CD14-positive monocyte (primary cell): ENCODE measurements at regions not wholly inside any gene's neighbourhood (a gene's known extent, or its start where the extent isn't known, plus 50 kb on each side); places are given as distances from the start of the nearest gene placed in this dataset.

Experiments
- DNase-seq, 3 donors: peaks; one replicate each; pipeline ENCODE4 v3.0.0-alpha.2; 2011 to 2022
- H2AFZ ChIP-seq: 2 replicates; pipeline ENCODE4 v1.6.0; 2012; ENCODE audit warnings: mild to moderate bottlenecking, low read depth, low read length, inconsistent platforms; ENCODE audit not compliant: insufficient read depth, poor library complexity, severe bottlenecking
- H3K27ac ChIP-seq, 2 donors: 1 replicate in 1 of 2; 2 replicates in 1 of 2; pipeline ENCODE4 v1.5.1; 2012 to 2013; ENCODE audit warnings: low read length in 2 of 2, control low read depth in 1 of 2, inconsistent platforms in 1 of 2, low read depth in 1 of 2, mild to moderate bottlenecking in 1 of 2
- H3K27me3 ChIP-seq, 2 donors: one replicate each; pipeline versions ENCODE4 v1.6.0 to v1.6.1; 2011 to 2013; ENCODE audit warnings: low read length in 2 of 2; ENCODE audit not compliant: control insufficient read depth in 2 of 2, insufficient read depth in 2 of 2
- H3K36me3 ChIP-seq, 2 donors: replicated peaks in 1 of 2; 1 replicate in 1 of 2; 2 replicates in 1 of 2; pipeline versions ENCODE4 v1.5.1 to v1.6.1; 2012 to 2013; ENCODE audit warnings: low read length in 2 of 2, control low read depth in 1 of 2, inconsistent platforms in 1 of 2, mild to moderate bottlenecking in 1 of 2; ENCODE audit not compliant: insufficient read depth in 2 of 2, control insufficient read depth in 1 of 2
- H3K4me1 ChIP-seq, 2 donors: 1 replicate in 1 of 2; 2 replicates in 1 of 2; pipeline versions ENCODE4 v1.5.1 to v1.6.1; 2012 to 2013; ENCODE audit warnings: low read length in 2 of 2, control low read depth in 1 of 2, inconsistent platforms in 1 of 2, mild to moderate bottlenecking in 1 of 2, moderate library complexity in 1 of 2; ENCODE audit not compliant: insufficient read depth in 2 of 2, control insufficient read depth in 1 of 2
- H3K4me2 ChIP-seq: replicated peaks from 2 replicates; pipeline ENCODE3; 2012; ENCODE audit warnings: low read length, moderate library complexity, mild to moderate bottlenecking; ENCODE audit not compliant: poor library complexity, severe bottlenecking; ENCODE audit errors: extremely low read depth
- H3K4me3 ChIP-seq, 3 experiments: fragments of 200-600 bp in 1 of 3; sonication (generic) in 1 of 3; replicated peaks in 1 of 3; 1 replicate in 2 of 3; 2 replicates in 1 of 3; pipeline ENCODE4 v1.5.1; 2011 to 2013; ENCODE audit warnings: low read length in 3 of 3, mild to moderate bottlenecking in 3 of 3, control low read depth in 2 of 3, low read depth in 2 of 3, inconsistent platforms in 1 of 3, moderate library complexity in 1 of 3
- H3K79me2 ChIP-seq: 2 replicates; pipeline ENCODE4 v1.6.0; 2012; ENCODE audit warnings: mild to moderate bottlenecking, control low read depth, inconsistent platforms, low read length, moderate library complexity; ENCODE audit not compliant: insufficient read depth
- H3K9ac ChIP-seq: 2 replicates; pipeline ENCODE4 v1.6.0; 2017; ENCODE audit warnings: low read length, mild to moderate bottlenecking; ENCODE audit not compliant: insufficient read depth, poor library complexity, severe bottlenecking
- H3K9me3 ChIP-seq, 2 donors: replicated peaks in 1 of 2; 1 replicate in 1 of 2; 2 replicates in 1 of 2; pipeline versions ENCODE4 v1.5.1 to v1.6.1; 2012 to 2013; ENCODE audit warnings: low read length in 2 of 2, control low read depth in 1 of 2; ENCODE audit not compliant: control insufficient read depth in 1 of 2, insufficient read depth in 1 of 2
- H4K20me1 ChIP-seq: 2 replicates; pipeline ENCODE4 v1.6.0; 2012; ENCODE audit warnings: mild to moderate bottlenecking, low read length, control low read depth, moderate library complexity; ENCODE audit not compliant: insufficient read depth
- H3K27ac Mint-ChIP-seq, 7 donors: one replicate each; pipeline ENCODE4 v1.8.0; 2020; ENCODE audit warnings: mild to moderate bottlenecking in 7 of 7, mixed read lengths in 7 of 7, moderate library complexity in 6 of 7, inconsistent platforms in 2 of 7
- H3K27me3 Mint-ChIP-seq, 3 donors: one replicate each; pipeline ENCODE4 v1.8.0; 2021 to 2022; ENCODE audit warnings: low read depth in 3 of 3, mild to moderate bottlenecking in 3 of 3, mixed read lengths in 3 of 3, moderate library complexity in 3 of 3, inconsistent platforms in 1 of 3
- H3K36me3 Mint-ChIP-seq, 2 donors: one replicate each; pipeline ENCODE4 v1.8.0; 2020; ENCODE audit warnings: mixed read lengths in 2 of 2, inconsistent platforms in 1 of 2, mild to moderate bottlenecking in 1 of 2
- H3K4me1 Mint-ChIP-seq: one replicate; pipeline ENCODE4 v1.8.0; 2020; ENCODE audit warnings: mild to moderate bottlenecking, mixed read lengths
- H3K4me3 Mint-ChIP-seq, 2 donors: one replicate each; pipeline ENCODE4 v1.8.0; 2020; ENCODE audit warnings: mild to moderate bottlenecking in 2 of 2, mixed read lengths in 2 of 2, moderate library complexity in 1 of 2
- H3K9me3 Mint-ChIP-seq, 7 donors: one replicate each; pipeline ENCODE4 v1.8.0; 2020 to 2022; ENCODE audit warnings: mixed read lengths in 7 of 7, mild to moderate bottlenecking in 6 of 7, moderate library complexity in 6 of 7, inconsistent platforms in 2 of 7
- CTCF ChIP-seq: fragments of 200-600 bp; IDR thresholded peaks from one replicate; pipeline ENCODE4 v1.8.0; 2022; ENCODE audit warnings: antibody characterized with exemption, mild to moderate bottlenecking
- WGBS: methylation state at CpG from one replicate; pipeline ENCODE4 v1.1.5; 2013; ENCODE audit warnings: missing lambda C conversion rate; ENCODE audit not compliant: insufficient coverage; 5-methylcytosine and 5-hydroxymethylcytosine counted together
- intact Hi-C, 2 donors: fragments of 100-400 bp; cut with micrococcal nuclease; formaldehyde crosslinking; loops; one replicate each; pipeline versions ENCODE4 v1.15.0 to v1.15.1; 2023

- H3K4me3 Mint-ChIP-seq = no peak overlapping the region
- intact Hi-C loops = no loop called here
- Histone ChIP-seq H2AFZ (no peak overlapping the region), H3K4me2 (no peak overlapping the region), H4K20me1 (no peaks in the 10 kb centered on the region), H3K4me1 (no peaks in the 10 kb centered on the region), H3K36me3 (no peaks in the 10 kb centered on the region), H3K9ac (no peak overlapping the region), H3K27ac (no peak overlapping the region), H3K79me2 (no peaks in the 10 kb centered on the region), H3K27me3 (no peaks in the 10 kb centered on the region), H3K9me3 (peaks cover 4 to 8% of the 10 kb centered on the region in 2 donors), H3K4me3 (no peak overlapping the region)
- peaks cover 0 to 10% (median 5%) of the 10 kb centered on the region in 7 donors for H3K9me3 Mint-ChIP-seq
- no peaks in the 10 kb centered on the region for H3K36me3 Mint-ChIP-seq
- no peak for DNase-seq
- no peaks in the 10 kb centered on the region for H3K4me1 Mint-ChIP-seq
- no peak for TF ChIP-seq CTCF
- no peaks in the 10 kb centered on the region for H3K27me3 Mint-ChIP-seq
- WGBS = 13% methylated on average over 3 of the region's 4 CpGs
- no peak overlapping the region for H3K27ac Mint-ChIP-seq
Observed at GRCh38 chr6:102417368-102417998, 1024.0 kb downstream of the GRIK2 start.

DNA sequence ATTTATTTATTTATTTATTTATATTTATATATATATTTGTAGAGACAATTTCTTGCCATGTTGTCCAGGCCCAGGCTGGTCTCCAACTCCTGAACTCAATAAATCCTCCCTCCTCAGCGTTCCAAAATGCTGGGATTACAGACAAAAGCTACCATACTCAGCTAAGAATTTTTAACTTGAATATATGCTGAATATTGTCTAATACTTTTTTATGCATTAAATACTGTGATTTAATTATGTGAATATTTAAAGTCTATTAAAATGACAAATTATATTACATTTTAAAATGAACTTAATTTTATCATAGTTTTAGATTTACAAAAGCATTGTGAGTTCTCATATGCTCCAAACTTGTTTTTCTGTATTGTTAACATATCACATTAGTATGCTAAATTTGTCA, 1022.4 kb downstream of the GRIK2 start:
- TF ChIP-seq CTCF = no peak
- Histone ChIP-seq H4K20me1 (no peaks in the 10 kb centered on the region), H3K36me3 (no peaks in the 10 kb centered on the region), H3K4me1 (no peaks in the 10 kb centered on the region), H3K4me2 (no peak overlapping the region), H2AFZ (no peak overlapping the region), H3K9ac (no peak overlapping the region), H3K4me3 (no peak overlapping the region), H3K27ac (no peak overlapping the region), H3K79me2 (no peaks in the 10 kb centered on the region), H3K9me3 (peaks cover 4 to 8% of the 10 kb centered on the region in 2 donors), H3K27me3 (no peaks in the 10 kb centered on the region)
- no peak for DNase-seq
- Mint-ChIP-seq H3K4me1 (no peaks in the 10 kb centered on the region), H3K27me3 (no peaks in the 10 kb centered on the region), H3K9me3 (peaks cover 0 to 10% (median 5%) of the 10 kb centered on the region in 7 donors), H3K27ac (no peak overlapping the region), H3K4me3 (no peak overlapping the region), H3K36me3 (no peaks in the 10 kb centered on the region)
- intact Hi-C loops = no loop called here
- WGBS = no CpG with 5 or more reads among the region's 1 CpG
